H1 (cell line): ENCODE measurements at regions not wholly inside any gene's neighbourhood (a gene's known extent, or its start where the extent isn't known, plus 50 kb on each side); places are given as distances from the start of the nearest gene placed in this dataset.

ENCODE experiments used
- CREB1 ChIP-seq: IDR thresholded peaks from 2 replicates; pipeline ENCODE4 v1.6.1; 2012; ENCODE audit warnings: inconsistent platforms
- EP300 ChIP-seq, 2 experiments: IDR thresholded peaks; 1 replicate in 1 of 2; 2 replicates in 1 of 2; pipeline ENCODE4 v1.6.1; 2011 to 2012; ENCODE audit warnings: low read depth in 2 of 2, low read length in 2 of 2, mild to moderate bottlenecking in 2 of 2, borderline replicate concordance in 1 of 2, inconsistent platforms in 1 of 2, moderate library complexity in 1 of 2
- GTF2F1 ChIP-seq: IDR thresholded peaks from 2 replicates; pipeline ENCODE4 v1.6.1; 2012; ENCODE audit warnings: low read depth, low read length, improper control_type of control experiment, borderline replicate concordance
- HDAC6 ChIP-seq: IDR thresholded peaks from one replicate; pipeline ENCODE4 v1.7.1; 2012; ENCODE audit warnings: low read depth, mild to moderate bottlenecking, inconsistent platforms, low read length, moderate library complexity
- POLR2A ChIP-seq, 2 experiments: IDR thresholded peaks; 1 replicate in 1 of 2; 2 replicates in 1 of 2; pipeline ENCODE4 v1.6.1; 2011; ENCODE audit warnings: low read depth in 2 of 2, low read length in 2 of 2, mild to moderate bottlenecking in 2 of 2; ENCODE audit errors: control extremely low read depth in 1 of 2
- POLR2AphosphoS5 ChIP-seq: IDR thresholded peaks from 2 replicates; pipeline ENCODE4 v1.6.1; 2011; ENCODE audit warnings: low read depth, low read length
- RNF2 ChIP-seq: fragments of 200-900, 300-1000 bp; sonication (generic); IDR thresholded peaks from 2 replicates; pipeline ENCODE4 v1.7.1; 2016; ENCODE audit warnings: borderline replicate concordance, low read depth, mild to moderate bottlenecking, antibody characterized with exemption, low read length; ENCODE audit not compliant: poor library complexity, severe bottlenecking; ENCODE audit errors: missing control alignments
- TBP ChIP-seq: IDR thresholded peaks from 2 replicates; pipeline ENCODE4 v1.6.1; 2011; ENCODE audit warnings: low read depth, low read length, improper control_type of control experiment
- TEAD4 ChIP-seq: IDR thresholded peaks from 2 replicates; pipeline ENCODE4 v1.6.1; 2012; ENCODE audit warnings: low read depth, low read length, inconsistent platforms, mixed read lengths
- YY1 ChIP-seq: IDR thresholded peaks from 2 replicates; pipeline ENCODE4 v1.6.1; 2011; ENCODE audit warnings: low read depth, mild to moderate bottlenecking, low read length
- TF ChIP-seq, protein P1 (sequence below), 3 experiments: IDR thresholded peaks; 1 replicate in 2 of 3; 2 replicates in 1 of 3; pipeline versions ENCODE4 v1.5.1 to v1.6.1; 2011; ENCODE audit warnings: low read length in 3 of 3, mild to moderate bottlenecking in 3 of 3, inconsistent platforms in 2 of 3, low read depth in 1 of 3, moderate library complexity in 1 of 3; ENCODE audit not compliant: insufficient read depth in 1 of 3; ENCODE audit errors: control extremely low read depth in 1 of 3

DNA sequence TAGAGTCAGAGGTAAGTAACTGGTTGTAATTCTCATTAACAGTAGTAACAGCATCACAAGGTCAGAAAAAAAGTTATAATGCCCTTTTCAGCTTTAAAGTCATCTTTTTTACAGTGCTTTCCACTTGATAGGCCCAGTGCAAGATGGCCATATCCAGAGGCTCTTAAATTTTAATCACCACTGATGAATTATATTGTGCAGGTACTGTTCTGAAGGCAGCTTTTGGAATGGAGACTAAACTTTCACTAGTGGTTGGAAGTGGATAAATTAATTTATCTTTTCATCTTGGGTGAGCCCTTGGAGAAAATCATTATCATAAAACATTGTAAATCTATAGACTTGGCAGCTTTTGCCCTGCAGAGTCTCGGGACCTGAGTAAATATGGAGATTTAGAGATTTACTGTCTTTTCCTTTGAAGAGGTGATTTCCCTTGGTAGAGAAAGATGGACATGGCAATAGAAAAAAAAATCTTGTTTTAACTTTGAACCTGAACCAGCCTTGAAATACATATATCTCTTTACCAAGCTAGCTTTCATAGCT, 969.1 kb upstream of the NOVA1 start:
- TF ChIP-seq, protein P1, sequence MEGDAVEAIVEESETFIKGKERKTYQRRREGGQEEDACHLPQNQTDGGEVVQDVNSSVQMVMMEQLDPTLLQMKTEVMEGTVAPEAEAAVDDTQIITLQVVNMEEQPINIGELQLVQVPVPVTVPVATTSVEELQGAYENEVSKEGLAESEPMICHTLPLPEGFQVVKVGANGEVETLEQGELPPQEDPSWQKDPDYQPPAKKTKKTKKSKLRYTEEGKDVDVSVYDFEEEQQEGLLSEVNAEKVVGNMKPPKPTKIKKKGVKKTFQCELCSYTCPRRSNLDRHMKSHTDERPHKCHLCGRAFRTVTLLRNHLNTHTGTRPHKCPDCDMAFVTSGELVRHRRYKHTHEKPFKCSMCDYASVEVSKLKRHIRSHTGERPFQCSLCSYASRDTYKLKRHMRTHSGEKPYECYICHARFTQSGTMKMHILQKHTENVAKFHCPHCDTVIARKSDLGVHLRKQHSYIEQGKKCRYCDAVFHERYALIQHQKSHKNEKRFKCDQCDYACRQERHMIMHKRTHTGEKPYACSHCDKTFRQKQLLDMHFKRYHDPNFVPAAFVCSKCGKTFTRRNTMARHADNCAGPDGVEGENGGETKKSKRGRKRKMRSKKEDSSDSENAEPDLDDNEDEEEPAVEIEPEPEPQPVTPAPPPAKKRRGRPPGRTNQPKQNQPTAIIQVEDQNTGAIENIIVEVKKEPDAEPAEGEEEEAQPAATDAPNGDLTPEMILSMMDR (IDR thresholded peaks at IDR 0.05; ENCODE audit: control extremely low read depth in 1 of 3, insufficient read depth in 1 of 3, low read depth in 1 of 3, low read length in 3 of 3) = no peak
- TF ChIP-seq POLR2AphosphoS5 = no peak
- TF ChIP-seq POLR2A (IDR thresholded peaks at IDR 0.05; ENCODE audit: control extremely low read depth in 1 of 2, low read depth in 2 of 2, low read length in 2 of 2) = no peak
- TF ChIP-seq EP300 (IDR thresholded peaks at IDR 0.05; ENCODE audit: borderline replicate concordance in 1 of 2, low read depth in 2 of 2, low read length in 2 of 2) = no peak
- TF ChIP-seq RNF2 = no peak
- TF ChIP-seq YY1 = no peak
- TF ChIP-seq GTF2F1 = no peak
- TF ChIP-seq TEAD4 = no peak
- TF ChIP-seq HDAC6 = no peak
- no peak for TF ChIP-seq CREB1
- no peak for TF ChIP-seq TBP
